ENCODE measurements at regions not wholly inside any gene's neighbourhood (a gene's known extent, or its start where the extent isn't known, plus 50 kb on each side); places are given as distances from the start of the nearest gene placed in this dataset.

- Histone ChIP-seq H3K27me3 (no peaks in the 10 kb centered on the region), H3K9me3 (no peaks in the 10 kb centered on the region), H3K36me3 (no peaks in the 10 kb centered on the region), H3K4me1 (no peaks in the 10 kb centered on the region), H3K4me3 (no peak overlapping the region), H3K27ac (no peak overlapping the region)
- WGBS, 2 donors = 62 to 73% methylated on average over 7 of the region's 7 CpGs
- DNase-seq = no peak
- no peak for TF ChIP-seq POLR2AphosphoS5 (IDR thresholded peaks at IDR 0.05)
- TF ChIP-seq EP300 (IDR thresholded peaks at IDR 0.05) = no peak
- no peak for TF ChIP-seq POLR2A (IDR thresholded peaks at IDR 0.05)
- TF ChIP-seq CTCF (IDR thresholded peaks at IDR 0.05) = no peak
- intact Hi-C loops (cut with DNase I) = no loop called here
These were observed 137.8 kb downstream of the LNPK start for GRCh38 chr2:175864137-175864850.

GRCh38 chr2:175861958-175862357, 140.1 kb downstream of the LNPK start:
- no peaks in the 10 kb centered on the region for H3K36me3 ChIP-seq
- WGBS, 2 donors = 54 to 62% methylated on average over 2 of the region's 2 CpGs
- intact Hi-C loops (cut with DNase I) = no loop called here

GRCh38 chr2:175855794-175856453, 146.1 kb downstream of the LNPK start:
- peak overlapping the region; percentile 73 to 83 (median 78) for H3K27ac ChIP-seq
- 55 to 69% methylated on average over 4 of the region's 4 CpGs for WGBS, 2 donors
- DNase-seq = peak; percentile 85
- no peak for TF ChIP-seq CTCF (IDR thresholded peaks at IDR 0.05)
- peak in 3 of 4 donors; percentile 22 to 69 (median 53) for TF ChIP-seq POLR2AphosphoS5 (IDR thresholded peaks at IDR 0.05)
- peak in 2 of 4 donors; percentile 9 to 51 for TF ChIP-seq EP300 (IDR thresholded peaks at IDR 0.05)
- no peak for TF ChIP-seq POLR2A (IDR thresholded peaks at IDR 0.05)
- H3K4me1 ChIP-seq = peaks cover 0 to 35% (median 14%) of the 10 kb centered on the region in 4 donors
- no peaks in the 10 kb centered on the region for H3K36me3 ChIP-seq
- no peaks in the 10 kb centered on the region for H3K27me3 ChIP-seq
- peak overlapping the region in 1 of 4 donors; percentile 11 for H3K4me3 ChIP-seq
- H3K9me3 ChIP-seq = no peaks in the 10 kb centered on the region
- intact Hi-C loops (cut with DNase I) = loop anchor here (5.0 to 10.0 kb wide), 2 partner anchors 79 to 221 kb away; no protein-coding TSS in a partner anchor

More at GRCh38 chr2:175861958-175862357, 140.1 kb downstream of the LNPK start:
- no peaks in the 10 kb centered on the region for H3K27me3 ChIP-seq
- peaks cover 0 to under 1% (median 0%) of the 10 kb centered on the region in 4 donors for H3K4me1 ChIP-seq
- DNase-seq = no peak
- H3K27ac ChIP-seq = no peak overlapping the region
- no peaks in the 10 kb centered on the region for H3K9me3 ChIP-seq
- no peak for TF ChIP-seq EP300 (IDR thresholded peaks at IDR 0.05)
- no peak for TF ChIP-seq POLR2A (IDR thresholded peaks at IDR 0.05)
- TF ChIP-seq CTCF (IDR thresholded peaks at IDR 0.05) = no peak
- TF ChIP-seq POLR2AphosphoS5 (IDR thresholded peaks at IDR 0.05) = no peak
- no peak overlapping the region for H3K4me3 ChIP-seq

- Histone ChIP-seq H3K9me3 (no peaks in the 10 kb centered on the region), H3K36me3 (no peaks in the 10 kb centered on the region), H3K27ac (peak overlapping the region in 3 of 4 donors; percentile 73 to 78 (median 77)), H3K27me3 (no peaks in the 10 kb centered on the region), H3K4me1 (peaks cover 0 to 35% (median 14%) of the 10 kb centered on the region in 4 donors), H3K4me3 (no peak overlapping the region)
- 67 to 70% methylated on average over 4 of the region's 4 CpGs for WGBS, 2 donors
- intact Hi-C loops (cut with DNase I) = loop anchor here (5.0 to 10.0 kb wide), 2 partner anchors 80 to 222 kb away; no protein-coding TSS in a partner anchor
- TF ChIP-seq POLR2AphosphoS5 (IDR thresholded peaks at IDR 0.05) (no peak), EP300 (IDR thresholded peaks at IDR 0.05) (no peak), CTCF (IDR thresholded peaks at IDR 0.05) (no peak), POLR2A (IDR thresholded peaks at IDR 0.05) (no peak)
- DNase-seq = no peak
These were observed 146.8 kb downstream of the LNPK start for GRCh38 chr2:175855236-175855635.
